ENCODE measurements at regions not wholly inside any gene's neighbourhood (a gene's known extent, or its start where the extent isn't known, plus 50 kb on each side); places are given as distances from the start of the nearest gene placed in this dataset.
"Not testable (repeated sequence)": the region's sequence is repeated elsewhere in the genome, so short reads cannot be mapped to it uniquely, and the experiment has no call there.

DNA sequence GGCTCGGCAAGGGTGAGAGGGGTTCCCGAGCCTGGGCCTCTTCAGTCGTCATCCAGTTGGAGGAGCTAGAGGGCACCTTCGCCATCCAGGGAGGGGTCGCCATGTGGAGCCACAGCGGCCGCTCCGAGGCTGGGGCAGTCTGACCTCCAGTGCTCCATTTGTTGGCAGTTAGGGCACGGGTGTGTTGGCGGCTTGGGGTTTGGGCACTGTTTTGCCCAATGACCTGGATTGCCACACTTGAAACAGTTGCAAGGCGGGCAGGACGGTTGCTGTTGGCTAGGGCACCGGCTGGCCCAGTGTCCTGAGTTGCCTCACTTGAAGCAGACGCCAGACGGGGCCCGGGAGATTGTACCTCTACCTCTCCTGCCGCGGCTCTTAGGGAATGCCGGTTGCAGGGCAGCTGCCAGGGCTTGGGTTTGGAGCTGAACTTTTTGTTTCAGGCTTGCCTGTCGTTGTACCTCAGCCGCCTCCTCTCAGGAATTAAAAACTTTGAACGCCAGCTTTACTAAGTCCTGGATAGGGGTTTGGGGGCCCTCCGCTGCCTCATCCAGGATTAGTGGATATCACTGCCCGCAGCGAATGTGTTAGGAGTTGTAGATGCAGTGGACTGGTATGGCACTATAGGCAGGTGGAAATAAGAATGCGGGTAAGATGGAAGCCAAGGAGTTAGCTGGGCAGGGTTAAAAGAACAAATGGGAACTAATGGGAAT is 639.9 kb upstream of the DPP6 start:
- FAIRE-seq: not testable (repeated sequence)

DNA sequence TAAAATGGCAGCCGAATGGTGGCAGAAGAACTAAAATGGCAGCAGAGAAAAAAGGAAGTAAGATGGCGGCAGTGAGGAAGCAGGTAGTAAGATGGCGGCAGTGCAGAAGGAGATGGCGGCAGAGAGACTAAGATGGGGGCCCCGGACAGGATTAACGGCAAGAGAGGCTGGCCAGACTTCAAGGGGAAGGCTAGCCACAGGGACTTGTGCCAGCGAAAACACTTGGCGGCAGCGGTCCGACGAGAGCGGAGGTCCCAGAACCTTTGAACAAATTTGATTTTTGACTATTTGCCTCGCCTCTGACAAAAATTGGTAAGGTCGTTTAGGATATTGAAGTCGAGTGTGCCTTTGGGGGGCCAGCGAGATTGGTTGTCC is 639.4 kb upstream of the DPP6 start:
- not testable (repeated sequence) for FAIRE-seq

DNA sequence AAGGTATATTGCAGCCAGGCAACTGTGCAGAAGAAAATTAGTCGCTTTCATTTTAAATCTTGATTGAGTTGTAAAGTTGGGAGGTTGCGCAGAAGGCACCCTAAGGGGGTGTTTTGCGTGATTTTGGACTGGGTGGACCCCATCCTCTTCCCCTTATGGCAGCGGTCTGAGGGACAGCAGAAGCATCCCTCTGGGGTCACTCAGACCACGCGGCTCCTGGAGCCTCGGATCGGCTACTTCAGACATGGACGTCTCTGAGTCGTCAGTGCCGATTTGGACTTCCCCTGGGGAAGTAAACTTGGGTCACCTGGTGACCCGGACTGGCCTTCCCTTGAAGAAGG is 639.0 kb upstream of the DPP6 start:
- FAIRE-seq: no peak

GRCh38 chr7:153413540-153414287 is 638.5 kb upstream of the DPP6 start:
- FAIRE-seq: no peak

GRCh38 chr7:153414288-153414629 is 637.9 kb upstream of the DPP6 start:
- no peak for FAIRE-seq

DNA sequence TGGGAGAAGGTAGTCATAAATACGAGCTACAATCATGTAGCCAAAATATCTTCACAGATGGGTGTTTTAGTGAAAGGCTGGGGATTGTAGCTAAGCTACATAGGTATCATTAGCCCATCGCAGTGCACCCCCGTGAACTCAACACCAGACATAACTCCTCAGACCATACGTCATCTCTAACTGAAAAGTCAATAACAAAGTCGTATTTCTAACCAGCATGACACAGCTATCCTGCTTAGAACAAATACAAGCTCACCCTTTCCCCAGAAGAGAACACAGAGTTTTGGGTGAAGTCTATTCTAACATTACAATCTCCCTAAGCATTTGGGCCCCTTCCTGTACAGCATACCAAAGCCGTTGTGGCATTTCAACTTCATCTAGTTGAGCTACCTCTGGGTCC is 636.6 kb upstream of the DPP6 start:
- FAIRE-seq: no peak

DNA sequence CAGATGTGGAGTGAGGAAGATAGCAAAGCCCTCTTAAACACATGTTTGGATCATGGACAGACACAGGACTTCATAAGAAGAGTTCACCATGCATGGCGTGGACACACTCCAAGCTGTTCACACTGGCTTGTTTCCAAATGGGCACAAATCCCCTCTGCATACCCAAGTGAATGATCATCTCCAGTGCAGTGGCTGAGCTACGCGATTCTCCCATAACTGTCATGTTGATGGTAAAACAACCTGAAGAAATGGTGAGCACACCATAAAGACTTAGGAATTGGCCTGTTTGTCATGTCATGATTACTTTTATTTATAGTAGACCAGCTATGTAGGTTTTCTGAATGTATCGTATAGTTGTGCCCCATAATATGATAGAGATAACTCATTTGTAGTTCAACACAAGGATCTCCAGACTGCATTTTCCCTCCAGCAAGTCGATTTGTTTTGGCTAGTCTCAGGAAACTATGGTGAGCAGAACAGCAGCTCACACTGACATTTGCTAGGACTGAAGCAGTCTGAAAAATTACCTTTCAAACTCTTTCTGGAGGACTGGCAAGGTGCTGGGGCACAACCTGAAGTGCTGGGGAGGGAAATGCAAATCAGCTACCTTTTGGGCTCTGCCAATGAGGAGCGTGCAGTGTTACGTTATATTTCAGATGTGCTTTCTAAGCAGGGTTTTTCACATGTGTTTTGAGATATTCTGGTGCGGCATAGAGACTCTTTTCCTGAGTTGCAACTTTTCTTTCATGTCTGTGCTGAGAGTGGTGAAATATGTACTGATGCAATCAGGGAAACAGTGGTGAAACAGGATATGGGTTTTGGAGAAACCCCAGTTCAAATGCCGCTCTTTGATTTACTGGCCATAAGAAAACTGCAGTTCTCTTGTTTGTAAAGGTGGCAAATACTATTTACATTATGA is 629.6 kb upstream of the DPP6 start:
- no peak for FAIRE-seq

DNA sequence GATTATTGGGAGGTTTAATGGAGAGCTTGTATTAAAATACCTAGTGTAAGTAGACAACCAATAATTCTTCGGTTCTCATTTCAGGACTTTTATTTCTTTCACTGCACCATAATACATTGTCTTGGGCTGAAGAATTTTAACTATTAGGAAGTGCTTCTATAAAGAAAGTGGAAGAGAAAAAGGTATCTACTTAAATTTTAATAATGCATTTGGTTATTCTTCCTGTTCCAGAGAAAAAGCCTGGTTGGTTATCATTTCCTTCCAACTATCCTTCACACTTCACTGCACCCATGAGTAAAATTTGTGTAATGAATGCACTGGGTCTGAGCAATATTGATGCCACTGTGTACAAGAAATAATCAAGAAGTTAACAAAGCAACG is 629.0 kb upstream of the DPP6 start:
- FAIRE-seq: no peak

DNA sequence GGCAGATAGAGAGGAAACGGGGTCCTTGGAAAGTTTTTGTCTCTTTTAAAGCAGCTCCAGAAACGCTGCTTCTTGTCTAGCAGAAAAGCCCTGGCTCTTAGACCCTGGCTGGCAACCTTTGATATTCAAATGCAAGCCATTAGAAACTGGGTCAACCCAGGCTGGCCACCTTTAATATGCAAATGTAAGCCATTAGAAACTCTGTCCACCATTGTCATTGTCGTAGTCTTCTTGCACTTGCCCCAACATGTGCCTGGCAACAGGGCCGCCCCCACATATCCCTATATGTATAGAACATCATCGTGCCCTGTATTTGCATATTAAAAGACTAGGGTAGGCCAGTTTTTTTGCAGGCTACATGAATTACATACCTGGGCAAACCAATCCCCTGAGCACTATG is 621.3 kb upstream of the DPP6 start:
- no peak for FAIRE-seq

- FAIRE-seq: no peak
Measured at GRCh38 chr7:153432063-153432462, 620.1 kb upstream of the DPP6 start.

DNA sequence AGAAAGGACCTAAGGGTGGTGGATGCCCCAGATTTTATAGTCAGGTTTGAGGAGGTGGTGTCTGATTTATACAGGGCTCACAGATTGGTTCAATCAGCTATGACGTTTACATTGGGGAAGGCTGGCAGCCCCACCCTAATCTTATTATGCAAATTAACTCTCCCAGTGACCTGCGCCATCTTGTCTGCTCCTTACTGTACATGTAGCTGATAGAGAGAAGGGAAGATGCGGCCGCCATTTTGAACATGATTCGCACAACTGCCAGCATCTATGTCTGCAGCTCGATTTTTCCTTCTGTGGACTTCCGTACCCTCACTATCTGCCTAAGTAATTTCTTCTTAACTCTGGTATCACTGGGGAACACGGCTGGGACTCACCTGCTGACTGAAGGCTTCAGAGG is 619.0 kb upstream of the DPP6 start:
- FAIRE-seq: no peak

DNA sequence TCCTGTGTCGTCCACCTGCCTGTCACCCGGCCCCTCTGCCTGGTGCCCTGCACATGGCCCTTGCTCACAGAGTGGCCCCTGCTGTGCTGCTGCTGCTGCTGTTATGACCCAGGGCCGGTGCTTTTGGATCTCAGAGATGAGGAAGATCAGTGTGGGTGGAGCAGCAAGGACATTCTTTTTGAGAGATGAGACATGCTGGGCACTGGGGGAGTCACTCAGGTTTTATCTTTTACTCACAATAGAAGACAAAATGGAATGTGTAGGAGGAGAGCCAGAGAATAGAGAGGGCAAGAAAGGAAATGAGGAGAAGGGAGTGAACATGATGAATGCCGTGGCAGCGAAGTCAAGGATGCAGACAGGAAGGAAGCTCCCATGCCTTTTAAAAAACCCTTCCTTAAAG is 611.5 kb upstream of the DPP6 start:
- FAIRE-seq: no peak

GRCh38 chr7:153443032-153443701 is 609.0 kb upstream of the DPP6 start:
- FAIRE-seq: no peak

DNA sequence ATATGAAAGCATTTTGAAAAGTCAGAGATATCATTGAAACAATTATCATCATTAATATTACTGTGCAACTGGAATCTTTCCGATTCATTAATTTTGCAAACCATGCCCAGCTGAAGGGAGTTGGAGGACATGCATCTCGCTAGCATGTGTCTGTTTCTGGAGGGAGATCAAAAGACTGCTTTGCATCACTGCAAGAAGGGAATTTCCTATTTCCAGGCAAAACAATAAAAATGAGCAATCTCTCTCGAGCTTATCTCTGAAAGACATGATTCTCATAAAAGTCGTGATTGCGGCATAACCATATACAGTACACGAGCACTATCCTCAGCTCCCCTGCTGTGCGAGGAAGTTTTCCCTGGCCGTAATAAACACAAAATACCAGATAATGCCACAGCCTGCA is 607.6 kb upstream of the DPP6 start:
- FAIRE-seq: no peak

DNA sequence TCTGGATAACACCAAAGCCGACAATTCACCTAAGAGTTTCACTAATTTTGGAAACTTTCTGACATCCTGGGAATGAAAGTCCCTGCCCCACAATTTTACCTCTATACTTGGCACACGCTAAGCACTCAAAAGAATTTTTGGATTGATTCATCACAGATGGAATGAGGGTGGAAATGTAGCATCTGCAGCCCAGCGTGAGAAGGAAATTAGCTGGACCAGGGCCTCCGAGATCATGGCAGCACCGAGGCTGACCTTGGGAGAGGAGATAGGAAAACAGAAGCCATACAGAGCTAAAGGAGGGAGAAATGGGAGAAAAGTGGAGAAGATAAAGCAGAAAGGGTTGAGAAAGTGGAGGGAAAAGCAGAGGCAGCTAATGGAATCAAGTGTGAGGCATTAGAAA is 606.6 kb upstream of the DPP6 start:
- FAIRE-seq: no peak

GRCh38 chr7:153446490-153446889 is 605.7 kb upstream of the DPP6 start:
- FAIRE-seq: no peak

- no peak for FAIRE-seq
Measured at GRCh38 chr7:153447011-153447410, 605.2 kb upstream of the DPP6 start.

DNA sequence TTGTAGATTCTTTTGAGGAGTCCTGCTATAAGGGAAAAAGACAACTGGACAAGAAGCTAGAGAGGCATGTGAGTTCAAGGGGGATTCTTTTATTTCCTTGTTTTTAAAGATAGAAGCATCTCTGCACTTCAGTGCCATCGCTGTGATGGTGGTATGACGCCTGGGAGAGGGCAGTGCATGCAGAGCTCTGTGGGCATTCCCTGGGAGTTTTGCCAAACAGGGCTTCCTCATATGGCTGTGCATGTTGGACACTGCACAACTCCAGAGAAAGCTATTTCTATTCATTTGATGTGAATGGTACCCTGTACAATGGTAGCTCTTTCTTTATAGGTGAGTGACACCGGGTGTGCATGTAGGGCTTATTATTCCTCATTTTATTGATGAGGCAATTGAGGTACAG is 599.5 kb upstream of the DPP6 start:
- no peak for FAIRE-seq

DNA sequence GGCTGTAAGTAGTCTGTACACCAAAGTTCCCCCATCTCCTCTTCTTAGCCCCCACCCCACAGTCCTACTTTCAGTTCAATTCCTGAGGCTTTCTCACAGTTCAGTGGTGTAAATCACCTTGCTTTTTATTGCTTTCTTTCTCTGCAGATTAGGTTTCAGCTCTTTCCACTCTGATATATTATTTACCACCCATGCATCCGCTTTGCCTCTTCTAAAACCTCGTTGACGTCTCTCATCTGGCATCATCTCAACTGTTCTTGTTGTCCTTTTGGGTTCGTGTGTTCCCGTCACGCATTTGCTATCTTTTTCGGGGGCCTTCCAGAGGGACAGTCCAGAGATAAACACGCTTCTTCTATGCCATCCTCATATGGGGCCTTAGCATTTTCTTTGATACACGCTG is 597.9 kb upstream of the DPP6 start:
- FAIRE-seq: no peak

DNA sequence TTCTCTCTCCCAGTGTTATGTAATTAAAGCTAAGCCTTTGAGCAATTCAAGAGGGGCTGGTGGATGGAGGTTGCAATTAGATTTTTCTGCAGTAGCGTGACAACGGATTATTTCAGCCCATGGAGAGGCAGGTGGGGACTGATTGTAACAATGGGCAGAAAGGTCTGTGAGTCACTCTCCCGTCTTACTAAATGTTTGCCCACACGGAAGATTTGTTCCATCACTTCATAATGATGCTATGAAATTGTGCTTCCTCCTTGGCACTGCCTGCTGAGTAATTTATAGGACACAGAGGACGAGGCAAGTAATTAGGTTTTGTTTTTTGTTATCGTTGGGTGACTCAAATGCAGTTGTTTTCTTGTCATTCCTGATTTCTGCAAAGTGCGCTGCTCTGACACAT is 594.5 kb upstream of the DPP6 start:
- FAIRE-seq: no peak

GRCh38 chr7:153470004-153470671 is 582.1 kb upstream of the DPP6 start:
- no peak for FAIRE-seq

GRCh38 chr7:153472516-153472915 is 579.7 kb upstream of the DPP6 start:
- no peak for FAIRE-seq

DNA sequence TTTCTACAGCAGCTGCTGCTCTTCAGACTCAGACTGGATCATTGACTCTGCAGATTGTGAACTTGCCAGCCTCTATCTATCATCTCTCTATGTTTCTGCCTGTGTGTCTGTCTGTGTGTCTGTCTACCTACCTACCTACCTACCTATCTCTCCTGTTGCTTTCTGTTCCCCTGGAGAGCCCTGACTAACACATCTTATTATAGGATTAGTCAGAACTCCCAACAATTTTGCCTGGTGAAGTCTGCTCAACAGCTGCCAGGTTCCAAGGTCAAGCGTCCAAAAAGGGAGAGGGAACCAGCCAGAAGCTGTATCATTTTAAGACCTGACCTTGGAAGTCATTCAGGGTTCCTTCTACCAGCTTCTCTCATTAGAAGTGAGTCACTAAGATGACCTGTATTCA is 579.0 kb upstream of the DPP6 start:
- FAIRE-seq: no peak
